Kidney epithelial cell (primary cell): ENCODE measurements at regions not wholly inside any gene's neighbourhood (a gene's known extent, or its start where the extent isn't known, plus 50 kb on each side); places are given as distances from the start of the nearest gene placed in this dataset.

ENCODE experiments used
- DNase-seq: peaks from one replicate; pipeline ENCODE4 v3.0.0-alpha.2; 2010; ENCODE audit warnings: low read depth
- H3K27me3 ChIP-seq: 2 replicates; pipeline ENCODE4 v1.6.0; 2011; ENCODE audit warnings: low read length; ENCODE audit not compliant: control insufficient read depth, insufficient read depth
- H3K36me3 ChIP-seq: 2 replicates; pipeline ENCODE4 v1.5.1; 2011; ENCODE audit warnings: low read length; ENCODE audit not compliant: control insufficient read depth, insufficient read depth
- H3K4me3 ChIP-seq: 2 replicates; pipeline ENCODE4 v1.5.1; 2011; ENCODE audit warnings: low read depth, mild to moderate bottlenecking, control low read depth, low read length
- TF ChIP-seq, protein P1 (sequence below): IDR thresholded peaks from 2 replicates; pipeline ENCODE4 v1.5.1; 2011; ENCODE audit warnings: mild to moderate bottlenecking, moderate library complexity, low read length, control low read depth, inconsistent platforms; ENCODE audit not compliant: insufficient read depth, poor library complexity, severe bottlenecking

DNA sequence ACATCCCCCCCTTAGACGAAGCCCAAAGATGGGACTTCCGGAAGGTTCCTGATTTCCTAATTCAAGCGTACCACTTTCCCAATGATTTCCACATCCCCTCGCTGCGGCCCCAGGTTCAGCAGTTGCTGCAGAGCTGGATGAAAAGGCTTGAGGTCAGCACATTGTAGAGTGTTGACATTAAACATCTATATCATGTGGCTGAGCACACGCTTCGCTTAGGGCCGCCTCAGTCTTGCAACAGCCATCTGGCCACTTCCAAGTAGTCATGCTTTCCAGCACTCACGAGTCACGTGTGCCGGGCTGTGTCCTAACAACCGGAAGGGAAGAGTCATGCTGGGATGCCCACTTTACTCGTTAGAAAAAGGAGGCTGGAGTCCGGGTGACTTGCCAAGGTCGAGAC lies 340.6 kb upstream of the IRX4 start:
- no peaks in the 10 kb centered on the region for H3K36me3 ChIP-seq
- H3K4me3 ChIP-seq = no peak overlapping the region
- TF ChIP-seq, protein P1, sequence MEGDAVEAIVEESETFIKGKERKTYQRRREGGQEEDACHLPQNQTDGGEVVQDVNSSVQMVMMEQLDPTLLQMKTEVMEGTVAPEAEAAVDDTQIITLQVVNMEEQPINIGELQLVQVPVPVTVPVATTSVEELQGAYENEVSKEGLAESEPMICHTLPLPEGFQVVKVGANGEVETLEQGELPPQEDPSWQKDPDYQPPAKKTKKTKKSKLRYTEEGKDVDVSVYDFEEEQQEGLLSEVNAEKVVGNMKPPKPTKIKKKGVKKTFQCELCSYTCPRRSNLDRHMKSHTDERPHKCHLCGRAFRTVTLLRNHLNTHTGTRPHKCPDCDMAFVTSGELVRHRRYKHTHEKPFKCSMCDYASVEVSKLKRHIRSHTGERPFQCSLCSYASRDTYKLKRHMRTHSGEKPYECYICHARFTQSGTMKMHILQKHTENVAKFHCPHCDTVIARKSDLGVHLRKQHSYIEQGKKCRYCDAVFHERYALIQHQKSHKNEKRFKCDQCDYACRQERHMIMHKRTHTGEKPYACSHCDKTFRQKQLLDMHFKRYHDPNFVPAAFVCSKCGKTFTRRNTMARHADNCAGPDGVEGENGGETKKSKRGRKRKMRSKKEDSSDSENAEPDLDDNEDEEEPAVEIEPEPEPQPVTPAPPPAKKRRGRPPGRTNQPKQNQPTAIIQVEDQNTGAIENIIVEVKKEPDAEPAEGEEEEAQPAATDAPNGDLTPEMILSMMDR = no peak
- H3K27me3 ChIP-seq = no peaks in the 10 kb centered on the region
- no peak for DNase-seq

DNA sequence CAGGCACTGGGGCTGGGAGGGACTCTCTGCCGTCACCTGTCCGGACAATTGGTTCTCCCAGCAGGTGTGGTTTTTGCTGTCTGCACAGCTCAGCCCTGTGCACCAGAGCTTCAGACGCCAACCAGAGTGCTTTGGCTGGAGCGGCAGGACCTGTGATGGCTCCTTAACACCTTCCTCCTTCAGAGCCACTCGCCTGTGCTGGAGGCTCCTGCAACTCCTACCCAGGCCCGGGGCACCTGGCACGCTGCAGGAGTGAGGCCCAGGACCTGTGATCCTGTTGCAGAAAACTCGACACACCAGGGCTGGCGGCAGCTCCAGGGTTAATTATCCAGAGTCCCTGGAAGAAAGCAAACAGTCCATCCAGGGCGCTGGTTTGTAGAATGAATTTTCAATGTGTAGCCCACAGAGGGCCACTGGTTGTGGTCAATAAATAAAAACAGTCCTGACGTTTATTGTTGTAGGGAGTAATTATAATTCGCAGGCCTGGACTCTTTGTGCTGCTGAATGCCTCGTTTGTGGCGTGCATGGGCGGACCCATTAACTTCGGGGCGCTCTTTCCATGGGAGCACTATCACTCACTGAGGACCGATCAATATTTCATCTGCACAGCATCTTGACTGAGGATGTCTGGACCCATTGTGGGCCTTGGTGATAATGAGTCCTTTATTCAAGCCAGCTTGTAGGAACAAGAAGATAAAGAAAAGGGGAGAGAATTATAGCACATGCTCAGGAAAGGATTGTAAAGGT lies 339.7 kb upstream of the IRX4 start:
- no peak overlapping the region for H3K4me3 ChIP-seq
- no peaks in the 10 kb centered on the region for H3K27me3 ChIP-seq
- TF ChIP-seq, protein P1 = no peak
- no peaks in the 10 kb centered on the region for H3K36me3 ChIP-seq
- no peak for DNase-seq

DNA sequence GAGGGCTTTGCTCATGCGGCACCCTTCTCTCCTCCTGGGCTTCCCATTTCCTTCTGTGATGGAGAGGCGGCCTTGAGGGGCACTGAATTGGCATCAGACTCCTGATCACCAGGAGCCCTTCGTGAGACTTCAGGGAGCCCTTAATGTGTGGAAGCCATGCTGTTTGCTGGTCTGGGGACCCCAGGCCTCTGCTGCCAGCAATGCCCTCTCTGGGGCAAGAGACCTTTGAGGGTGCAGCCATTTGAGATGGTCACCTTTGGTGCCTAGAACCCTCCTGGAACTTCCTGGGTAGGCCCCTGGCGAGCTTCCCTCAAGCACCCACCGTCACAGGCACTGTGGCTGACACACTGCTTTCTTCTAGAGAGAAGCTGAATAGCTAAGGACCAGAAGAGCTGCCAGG lies 338.7 kb upstream of the IRX4 start:
- Histone ChIP-seq H3K4me3 (no peak overlapping the region), H3K27me3 (no peaks in the 10 kb centered on the region), H3K36me3 (no peaks in the 10 kb centered on the region)
- no peak for DNase-seq
- TF ChIP-seq, protein P1 = no peak

DNA sequence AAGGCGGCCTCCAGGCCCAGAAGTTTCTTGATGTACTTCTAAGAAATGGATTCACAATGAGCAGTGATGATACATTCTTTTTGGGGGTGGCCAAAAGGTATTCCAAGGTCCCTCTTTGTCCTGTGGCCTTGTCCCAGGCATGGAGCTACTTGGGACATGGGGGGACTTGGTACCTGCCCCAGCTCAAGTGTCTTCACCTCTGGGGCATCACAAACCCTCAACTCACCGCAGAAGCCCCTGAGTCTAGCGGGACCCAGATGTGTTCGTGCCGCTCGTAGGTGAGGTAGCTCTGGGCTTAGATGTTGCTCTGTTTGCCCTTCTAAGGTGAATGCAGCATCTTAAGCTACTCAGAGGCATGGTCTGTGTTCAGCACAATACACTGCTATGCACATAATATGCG lies 338.0 kb upstream of the IRX4 start:
- H3K27me3 ChIP-seq = no peaks in the 10 kb centered on the region
- TF ChIP-seq, protein P1 = no peak
- no peak overlapping the region for H3K4me3 ChIP-seq
- no peak for DNase-seq
- H3K36me3 ChIP-seq = no peaks in the 10 kb centered on the region

DNA sequence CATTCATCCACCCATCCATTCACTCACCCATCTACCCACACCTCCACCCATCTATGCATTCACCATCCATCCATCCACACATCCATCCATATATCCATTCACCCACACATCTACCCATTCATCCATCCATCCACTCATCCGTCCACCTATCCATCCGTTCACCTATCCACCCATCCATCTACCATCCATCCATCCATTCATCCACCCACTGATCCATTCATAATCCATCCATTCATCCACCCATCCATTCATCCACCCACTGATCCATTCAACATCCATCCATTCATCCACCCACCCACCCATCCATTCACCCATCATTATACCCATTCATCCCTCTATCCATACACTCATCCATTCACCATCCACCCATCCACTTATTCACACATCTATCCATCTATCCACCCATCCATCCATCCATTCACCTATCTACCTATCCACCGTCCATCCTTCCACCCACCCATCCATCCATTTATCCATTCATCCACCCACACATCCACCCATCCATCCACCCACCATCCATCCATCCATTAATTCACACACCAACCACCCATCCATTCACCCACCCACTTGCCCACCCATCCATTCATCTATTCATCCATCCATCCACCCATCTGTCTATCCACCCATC lies 336.5 kb upstream of the IRX4 start:
- no peak for DNase-seq
- TF ChIP-seq, protein P1 = no peak
- Histone ChIP-seq H3K27me3 (no peaks in the 10 kb centered on the region), H3K4me3 (no peak overlapping the region), H3K36me3 (no peaks in the 10 kb centered on the region)

DNA sequence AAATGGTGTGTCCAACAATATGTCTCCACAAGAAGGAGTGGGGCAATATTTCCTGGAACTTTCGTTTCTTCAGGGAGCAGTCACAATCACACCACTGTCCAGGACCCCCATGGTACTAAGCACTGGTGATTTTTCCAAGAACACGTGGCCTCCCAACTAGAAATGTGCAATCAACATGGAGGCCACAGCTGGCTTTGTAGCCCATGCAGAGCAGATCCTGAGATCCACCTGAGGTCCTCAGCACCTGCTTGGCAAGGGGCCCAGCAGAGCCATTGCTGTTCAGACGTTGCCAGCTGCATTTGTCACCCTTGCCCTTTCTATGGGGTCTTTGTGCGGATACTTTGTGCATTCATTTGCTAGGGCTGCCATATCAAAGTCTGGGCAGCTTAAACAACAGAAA lies 334.5 kb upstream of the IRX4 start:
- TF ChIP-seq, protein P1 = no peak
- H3K4me3 ChIP-seq = no peak overlapping the region
- no peak for DNase-seq
- no peaks in the 10 kb centered on the region for H3K27me3 ChIP-seq
- no peaks in the 10 kb centered on the region for H3K36me3 ChIP-seq
